ENCODE measurements at regions not wholly inside any gene's neighbourhood (a gene's known extent, or its start where the extent isn't known, plus 50 kb on each side); places are given as distances from the start of the nearest gene placed in this dataset.

GRCh38 chr2:187709065-187709464 lies 154.8 kb upstream of the TFPI start:
- Histone ChIP-seq H3K4me3 (ENCODE audit: extremely low read depth in 1 of 4, insufficient read depth in 2 of 4, low read depth in 3 of 4, low read length in 4 of 4) (no peak overlapping the region), H3K36me3 (ENCODE audit: control insufficient read depth in 2 of 4, insufficient read depth in 4 of 4, low read length in 3 of 4) (no peaks in the 10 kb centered on the region; a peak in 1 of 8 replicates), H4K20me1 (replicated peaks in 1 of 2; ENCODE audit: control insufficient read depth in 1 of 2, insufficient read depth in 2 of 2, low read length in 2 of 2) (no peaks in the 10 kb centered on the region), H4K5ac (ENCODE audit: insufficient read length, low read depth, low read length) (no peak overlapping the region), H3K79me2 (ENCODE audit: control insufficient read depth in 1 of 2, insufficient read depth in 2 of 2, low read length in 2 of 2) (no peaks in the 10 kb centered on the region), H3K27ac (ENCODE audit: low read depth, low read length) (no peak overlapping the region), H2AK5ac (ENCODE audit: low read depth, low read length) (no peak overlapping the region), H3K27me3 (replicated peaks in 1 of 4; ENCODE audit: control insufficient read depth in 3 of 4, extremely low read depth in 1 of 4, insufficient read depth in 3 of 4, low read length in 3 of 4) (no peaks in the 10 kb centered on the region), H3K56ac (replicated peaks; ENCODE audit: insufficient read length, low read depth, low read length) (no peak overlapping the region), H3K23me2 (ENCODE audit: low read depth, low read length) (no peaks in the 10 kb centered on the region), H3K9me3 (ENCODE audit: insufficient read depth in 2 of 2, low read depth in 1 of 2, low read length in 1 of 2) (no peaks in the 10 kb centered on the region), H2AFZ (ENCODE audit: low read length) (no peak overlapping the region), H2BK120ac (replicated peaks; ENCODE audit: low read depth, low read length) (no peak overlapping the region), H4K8ac (ENCODE audit: extremely low read depth, insufficient read depth, low read length) (no peak overlapping the region), H3K4me2 (ENCODE audit: insufficient read depth in 1 of 2, low read depth in 2 of 2, low read length in 2 of 2) (no peak overlapping the region), H2BK15ac (ENCODE audit: low read length) (no peak overlapping the region), H3K18ac (ENCODE audit: extremely low read depth, low read length) (no peak overlapping the region), H3K4me1 (replicated peaks in 1 of 4; ENCODE audit: control insufficient read depth in 3 of 4, insufficient read depth in 4 of 4, low read length in 3 of 4) (no peaks in the 10 kb centered on the region), H2BK12ac (ENCODE audit: low read depth, low read length) (no peak overlapping the region), H2BK5ac (ENCODE audit: low read depth, low read length) (no peak overlapping the region), H4K91ac (replicated peaks; ENCODE audit: insufficient read length, low read length) (no peak overlapping the region), H3K4ac (replicated peaks; ENCODE audit: insufficient read length, low read depth, low read length) (no peak overlapping the region), H3K9ac (replicated peaks in 1 of 4; ENCODE audit: extremely low read depth in 1 of 4, low read depth in 3 of 4, low read length in 3 of 4) (no peak overlapping the region), H2BK20ac (ENCODE audit: low read length) (no peak overlapping the region), H3K79me1 (ENCODE audit: low read depth, low read length) (no peaks in the 10 kb centered on the region), H3K23ac (ENCODE audit: insufficient read length) (no peak overlapping the region), H3K14ac (ENCODE audit: insufficient read length) (no peak overlapping the region)
- CTCF ChIA-PET (ENCODE audit: partially characterized antibody): no interaction called here
- WGBS, 2 experiments (ENCODE audit: extremely low coverage in 1 of 2, insufficient coverage in 1 of 2, insufficient read length in 1 of 2, insufficient replicate concordance in 2 of 2, low coverage in 1 of 2, low lambda C conversion rate in 2 of 2, missing lambda C conversion rate in 1 of 2): 93% methylated on average over 2 of the region's 2 CpGs; no CpG with 5 or more reads in 1 of the 2 experiments
- no peak for DNase-seq (ENCODE audit: low read depth in 1 of 2, low spot score in 2 of 2)
- POLR2A ChIA-PET (ENCODE audit: partially characterized antibody): no interaction called here
- FAIRE-seq: no peak
- TF ChIP-seq USF2 (IDR thresholded peaks at IDR 0.05; ENCODE audit: low read length) (no peak), JUND (IDR thresholded peaks at IDR 0.05; ENCODE audit: low read length) (no peak), E2F6 (IDR thresholded peaks at IDR 0.05) (no peak), TAF7 (optimal IDR thresholded peaks at IDR 0.05; ENCODE audit: borderline replicate concordance, low read depth, low read length) (no peak), POLR2A (IDR thresholded peaks at IDR 0.05; ENCODE audit: control extremely low read depth in 1 of 2, low read depth in 2 of 2, low read length in 2 of 2) (no peak), SIX5 (IDR thresholded peaks at IDR 0.05; ENCODE audit: low read depth, low read length) (no peak), TAF1 (IDR thresholded peaks at IDR 0.05; ENCODE audit: low read depth, low read length) (no peak), SP2 (IDR thresholded peaks at IDR 0.05; ENCODE audit: low read length) (no peak), ZNF274 (IDR thresholded peaks at IDR 0.05; ENCODE audit: borderline replicate concordance, extremely low read depth, low read length) (no peak), GABPA (IDR thresholded peaks at IDR 0.05; ENCODE audit: borderline replicate concordance, insufficient read depth, low read length) (no peak), KDM4A (IDR thresholded peaks at IDR 0.05; ENCODE audit: low read depth, low read length, severe bottlenecking) (no peak), KDM1A (IDR thresholded peaks at IDR 0.05; ENCODE audit: borderline replicate concordance, low read length) (no peak), SRF (IDR thresholded peaks at IDR 0.05; ENCODE audit: low read depth, low read length) (no peak), CEBPB (IDR thresholded peaks at IDR 0.05; ENCODE audit: low read depth, low read length) (no peak), MAFK (IDR thresholded peaks at IDR 0.05; ENCODE audit: low read depth, low read length) (no peak)

Data from H1 (cell line).